Stimulated activated CD4-positive, alpha-beta T cell treated with anti-CD3 and anti-CD28 coated beads, Interleukin-2, amount 100 ng/mL, for 48 hours (primary cell): ENCODE measurements at regions not wholly inside any gene's neighbourhood (a gene's known extent, or its start where the extent isn't known, plus 50 kb on each side); places are given as distances from the start of the nearest gene placed in this dataset.
"Not testable (repeated sequence)": the region's sequence is repeated elsewhere in the genome, so short reads cannot be mapped to it uniquely, and the experiment has no call there.

ENCODE experiments used
- DNase-seq, 2 donors: peaks; one replicate each; pipeline ENCODE4 v3.0.0-alpha.2; 2020

- DNase-seq, result no peak
Measured at GRCh38 chr9:73347123-73347522, 195.5 kb downstream of the ANXA1 start.

- DNase-seq, result no peak
Measured at GRCh38 chr9:73347720-73348119, 196.1 kb downstream of the ANXA1 start.

- DNase-seq, result no peak
Measured at GRCh38 chr9:73348471-73348870, 196.8 kb downstream of the ANXA1 start.

GRCh38 chr9:73349476-73349875 lies 197.8 kb downstream of the ANXA1 start:
- no peak for DNase-seq

GRCh38 chr9:73357607-73358006 lies 205.9 kb downstream of the ANXA1 start:
- DNase-seq, result no peak

GRCh38 chr9:73370053-73370452 lies 218.4 kb downstream of the ANXA1 start:
- no peak for DNase-seq

GRCh38 chr9:73371801-73372200 lies 220.1 kb downstream of the ANXA1 start:
- DNase-seq, result no peak

GRCh38 chr9:73380411-73380810 lies 228.7 kb downstream of the ANXA1 start:
- DNase-seq, result no peak

GRCh38 chr9:73402081-73403028 lies 250.7 kb downstream of the ANXA1 start:
- no peak for DNase-seq

- DNase-seq, result no peak
Measured at GRCh38 chr9:73411494-73411893, 259.8 kb downstream of the ANXA1 start.

GRCh38 chr9:73412874-73413273 lies 261.2 kb downstream of the ANXA1 start:
- no peak for DNase-seq

- DNase-seq, result no peak
Measured at GRCh38 chr9:73423891-73424290, 272.2 kb downstream of the ANXA1 start.

GRCh38 chr9:73426269-73426668 lies 274.6 kb downstream of the ANXA1 start:
- no peak for DNase-seq

GRCh38 chr9:73434826-73435225 lies 283.2 kb downstream of the ANXA1 start:
- DNase-seq, result no peak

- no peak for DNase-seq
Measured at GRCh38 chr9:73437758-73438157, 286.1 kb downstream of the ANXA1 start.

- DNase-seq, result not testable (repeated sequence)
Measured at GRCh38 chr9:73439839-73440238, 288.2 kb downstream of the ANXA1 start.

- no peak for DNase-seq
Measured at GRCh38 chr9:73441223-73441622, 289.6 kb downstream of the ANXA1 start.

- no peak for DNase-seq
Measured at GRCh38 chr9:73441890-73442818, 290.5 kb downstream of the ANXA1 start.

- no peak for DNase-seq
Measured at GRCh38 chr9:73444821-73445220, 293.2 kb downstream of the ANXA1 start.

GRCh38 chr9:73445384-73445783 lies 293.7 kb downstream of the ANXA1 start:
- DNase-seq, result not testable (repeated sequence)

- DNase-seq, result no peak
Measured at GRCh38 chr9:73446306-73446705, 294.6 kb downstream of the ANXA1 start.

- no peak for DNase-seq
Measured at GRCh38 chr9:73451003-73451402, 299.3 kb downstream of the ANXA1 start.

- no peak for DNase-seq
Measured at GRCh38 chr9:73459817-73460216, 308.2 kb downstream of the ANXA1 start.

GRCh38 chr9:73468716-73469115 lies 317.1 kb downstream of the ANXA1 start:
- no peak for DNase-seq
